IPS-NIHi11 (cell line): ENCODE measurements at regions not wholly inside any gene's neighbourhood (a gene's known extent, or its start where the extent isn't known, plus 50 kb on each side); places are given as distances from the start of the nearest gene placed in this dataset.
"Not testable (repeated sequence)": the region's sequence is repeated elsewhere in the genome, so short reads cannot be mapped to it uniquely, and the experiment has no call there.

ENCODE experiments used
- DNase-seq: peaks from one replicate; pipeline ENCODE4 v3.0.0; 2012; ENCODE audit warnings: mixed read lengths, low spot score

DNA sequence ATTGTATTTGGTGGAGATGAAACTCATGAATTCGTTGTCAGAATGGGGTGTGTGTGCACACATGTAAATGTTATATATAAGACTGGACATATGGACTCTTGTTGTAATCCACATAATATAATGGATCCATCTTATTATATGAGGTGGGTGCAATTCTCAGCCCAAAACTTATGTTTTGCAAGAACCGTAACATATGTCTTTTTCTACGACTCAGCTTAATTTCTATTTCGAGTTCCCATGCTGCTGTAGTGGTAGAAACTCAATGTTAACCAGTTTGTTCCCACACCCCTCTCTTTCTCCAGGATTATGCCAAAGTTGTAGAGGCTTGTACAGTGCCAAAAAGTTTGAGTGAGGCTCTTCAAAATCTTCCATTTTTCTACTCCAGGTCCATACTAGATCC lies 112.5 kb upstream of the SPOPL start:
- no peak for DNase-seq

DNA sequence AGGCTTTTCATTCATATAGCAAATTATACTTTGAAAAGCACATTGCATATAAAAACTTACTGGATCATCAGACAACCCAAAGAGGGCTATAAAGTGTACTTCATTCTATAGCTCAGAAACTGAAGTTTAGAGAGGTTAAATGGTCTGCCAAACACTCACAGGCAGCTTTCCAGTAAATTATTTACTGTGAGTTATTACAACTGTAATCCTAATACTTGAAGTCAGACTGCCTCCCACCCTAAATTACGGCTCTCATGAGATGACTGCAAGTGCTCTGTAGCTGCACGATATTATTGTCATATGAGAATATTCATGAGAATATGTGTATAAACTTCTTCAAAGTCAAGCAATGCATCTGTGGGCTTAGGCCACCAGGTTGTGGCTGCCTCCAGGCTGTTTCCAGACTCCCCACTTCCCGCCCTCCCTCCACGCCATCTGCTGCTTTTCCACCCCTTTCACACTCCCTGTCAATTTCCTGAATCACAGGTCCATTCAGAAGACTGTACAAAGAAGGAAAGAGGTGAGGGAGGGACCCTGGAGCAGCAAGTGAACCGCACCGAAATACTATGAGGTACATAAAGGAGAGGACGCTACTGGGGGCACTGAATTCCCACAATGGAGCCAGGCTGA lies 111.1 kb upstream of the SPOPL start:
- no peak for DNase-seq

GRCh38 chr2:138391946-138392345 lies 109.6 kb upstream of the SPOPL start:
- no peak for DNase-seq

DNA sequence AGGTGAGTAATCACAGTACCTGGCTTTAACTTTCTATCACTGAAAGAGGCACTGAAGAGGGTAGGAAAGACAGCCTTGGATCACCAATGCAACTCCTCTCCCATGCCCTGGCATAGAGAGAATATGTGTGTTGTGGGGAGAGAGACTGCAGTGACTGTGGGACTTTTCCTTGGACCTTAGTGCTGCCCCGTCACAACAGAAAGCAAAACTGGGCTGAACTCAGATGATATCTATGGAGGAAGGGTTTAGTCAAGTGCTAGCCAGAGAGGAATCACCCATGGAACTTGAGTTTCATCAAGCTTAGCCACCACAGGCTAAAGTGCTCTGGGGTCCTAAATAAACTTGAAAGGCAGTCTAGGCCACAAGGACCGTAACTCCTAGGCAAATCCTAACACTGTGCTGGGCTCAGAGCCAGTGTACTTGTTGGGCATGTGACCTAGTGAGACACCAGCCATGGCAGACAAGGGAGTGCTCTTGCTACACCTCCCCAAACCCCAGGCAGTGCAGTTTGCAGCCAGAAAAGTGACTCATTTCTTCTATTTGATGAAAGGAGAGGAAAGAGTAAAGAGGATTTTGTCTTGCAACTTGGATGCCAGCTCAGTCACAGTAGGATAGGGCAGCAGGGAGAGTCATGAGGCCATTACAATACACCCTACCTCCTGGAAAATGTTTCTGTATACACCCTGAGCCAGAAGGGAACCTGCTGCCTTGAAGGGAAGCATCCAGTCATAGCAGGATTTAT lies 105.8 kb upstream of the SPOPL start:
- DNase-seq = no peak

DNA sequence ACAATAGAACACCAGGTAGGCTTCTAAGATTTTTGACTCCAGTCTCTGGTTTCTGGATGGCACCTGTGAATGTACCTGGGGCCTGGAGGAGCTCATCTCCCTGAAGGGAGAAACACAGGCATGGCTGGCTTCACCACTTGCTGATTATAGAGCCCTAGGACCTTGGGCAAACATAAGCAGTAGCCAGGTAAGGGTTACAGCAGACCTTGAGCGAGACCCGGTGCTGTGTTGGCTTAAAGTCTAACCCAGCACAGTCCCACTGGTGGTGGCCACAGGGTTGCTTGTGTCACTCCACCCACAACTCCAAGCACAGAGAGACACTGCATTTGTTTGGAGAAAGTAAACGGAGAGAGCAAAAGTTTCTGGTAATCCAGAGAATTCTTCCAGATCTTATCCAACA lies 104.7 kb upstream of the SPOPL start:
- no peak for DNase-seq

- DNase-seq = no peak
Measured at GRCh38 chr2:138403431-138403927, 98.1 kb upstream of the SPOPL start.

- DNase-seq = no peak
Measured at GRCh38 chr2:138414014-138414413, 87.6 kb upstream of the SPOPL start.

GRCh38 chr2:138415985-138416384 lies 85.6 kb upstream of the SPOPL start:
- DNase-seq = no peak

GRCh38 chr2:138418453-138418852 lies 83.1 kb upstream of the SPOPL start:
- DNase-seq = no peak

DNA sequence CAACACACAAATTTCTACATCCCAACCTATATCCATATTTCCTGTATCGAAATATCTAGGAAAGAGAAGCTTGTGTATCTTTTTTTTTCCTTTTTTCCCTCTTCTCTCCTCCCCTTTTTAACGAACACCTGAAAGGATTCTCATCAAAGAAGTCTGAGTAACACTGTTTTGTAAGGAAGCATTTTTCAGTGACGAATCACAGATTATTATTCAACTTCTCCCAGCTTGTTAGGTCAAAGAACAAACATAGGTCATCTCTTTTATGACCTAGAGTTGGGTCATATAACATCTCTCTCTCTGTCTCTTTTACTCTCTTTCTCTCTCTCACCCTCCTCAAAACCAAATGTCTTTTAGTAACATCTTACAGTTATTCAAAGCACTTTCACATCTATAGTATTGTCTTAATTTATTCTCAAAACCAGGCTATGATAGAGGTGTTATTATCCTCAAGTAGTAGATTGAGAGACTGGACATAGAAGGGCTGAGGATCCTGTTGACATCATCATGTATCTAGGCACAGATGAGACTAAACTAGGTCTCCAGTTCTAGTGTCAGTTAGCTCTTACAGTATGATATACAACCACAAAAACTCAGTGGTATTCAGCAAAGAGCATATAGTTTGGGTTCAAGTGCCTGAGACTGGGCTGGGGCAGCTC lies 80.1 kb upstream of the SPOPL start:
- DNase-seq = no peak

DNA sequence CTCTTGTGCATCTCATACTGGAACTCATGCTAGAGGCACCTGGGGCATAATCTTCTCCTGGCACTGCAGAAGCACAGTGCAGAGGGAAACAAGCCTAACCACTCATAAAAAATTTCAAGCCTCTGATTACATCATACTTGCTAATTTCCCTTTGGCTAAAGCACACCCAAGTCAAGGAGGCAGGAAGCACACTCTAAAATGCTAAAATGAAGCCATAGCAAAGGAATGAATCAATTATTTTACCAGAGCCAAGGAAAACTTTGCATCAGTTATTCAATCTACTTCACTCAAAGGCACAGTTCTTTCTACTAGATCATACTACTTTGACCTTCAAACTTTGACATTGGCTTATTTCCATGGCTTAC lies 79.6 kb upstream of the SPOPL start:
- no peak for DNase-seq

DNA sequence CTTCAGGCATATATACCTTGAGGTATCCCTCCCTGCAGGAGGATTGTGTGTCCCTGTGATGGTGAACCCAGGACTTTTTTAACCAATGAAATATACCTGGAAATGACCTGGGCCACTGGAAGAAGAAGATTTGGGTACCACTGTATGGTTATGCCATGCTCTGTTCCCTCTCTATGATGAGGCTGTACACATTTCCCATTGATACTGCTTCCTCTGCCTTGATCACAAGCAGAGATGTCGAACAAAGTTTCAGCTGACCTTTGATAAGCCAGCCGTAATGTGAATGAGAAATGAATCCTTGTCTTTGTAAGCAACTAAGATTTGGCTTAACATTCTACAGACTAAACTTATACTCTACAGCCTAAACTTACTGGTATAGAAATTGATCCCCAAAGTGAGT lies 78.4 kb upstream of the SPOPL start:
- no peak for DNase-seq

DNA sequence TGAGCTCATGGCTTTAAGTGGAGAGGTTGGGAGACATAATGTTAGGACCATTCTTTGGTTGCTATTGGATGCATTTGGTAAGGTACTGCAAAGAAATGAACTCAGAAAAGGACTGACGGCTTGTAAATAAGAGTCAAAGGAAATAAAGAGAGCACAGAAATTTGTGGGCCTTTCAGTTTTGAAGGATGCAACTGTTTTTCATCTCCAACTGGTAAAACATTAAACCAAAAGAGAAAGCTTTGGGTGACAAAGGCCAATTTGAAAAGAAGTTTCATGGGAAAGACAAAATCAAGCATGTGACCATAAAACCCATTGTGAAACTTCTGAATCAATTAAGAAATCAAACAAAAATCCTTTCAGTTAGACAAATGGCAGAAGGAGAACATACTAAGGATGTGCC lies 77.8 kb upstream of the SPOPL start:
- no peak for DNase-seq

DNA sequence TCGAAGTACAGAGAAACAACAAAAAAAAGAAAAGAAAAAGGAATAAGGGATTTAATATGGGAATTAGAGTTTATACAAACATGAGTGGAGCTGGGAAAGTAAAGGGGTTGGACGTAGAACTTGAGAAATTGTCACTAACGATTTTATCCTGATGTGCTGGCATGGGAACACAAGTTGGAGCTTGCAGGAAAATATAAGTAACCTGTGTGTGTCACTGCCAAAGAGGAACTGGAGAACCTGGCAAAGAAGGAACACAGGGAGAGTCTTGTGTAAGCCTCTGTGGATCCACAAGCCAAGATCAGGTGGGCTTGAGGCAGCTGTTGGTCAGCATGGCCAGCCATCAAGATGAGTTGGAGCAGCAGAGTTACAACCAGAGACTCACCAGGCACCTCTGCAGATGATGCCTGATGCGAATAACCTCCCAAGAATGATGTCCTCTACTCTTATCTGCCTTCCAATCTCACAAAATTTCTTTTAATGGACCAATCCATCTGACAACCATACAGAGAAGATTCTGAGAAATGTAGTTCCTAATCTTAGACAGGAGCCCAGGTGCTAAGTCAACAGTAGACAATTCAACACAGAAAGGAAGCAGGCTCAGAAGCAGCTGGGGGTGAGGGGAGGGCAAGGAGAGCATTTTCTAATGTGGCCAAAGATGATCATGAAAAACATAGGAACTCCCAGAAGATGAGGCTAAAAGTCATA lies 77.0 kb upstream of the SPOPL start:
- DNase-seq = no peak

GRCh38 chr2:138426116-138426515 lies 75.5 kb upstream of the SPOPL start:
- not testable (repeated sequence) for DNase-seq

- no peak for DNase-seq
Measured at GRCh38 chr2:138428710-138429440, 72.7 kb upstream of the SPOPL start.

- no peak for DNase-seq
Measured at GRCh38 chr2:138430181-138430580, 71.4 kb upstream of the SPOPL start.

DNA sequence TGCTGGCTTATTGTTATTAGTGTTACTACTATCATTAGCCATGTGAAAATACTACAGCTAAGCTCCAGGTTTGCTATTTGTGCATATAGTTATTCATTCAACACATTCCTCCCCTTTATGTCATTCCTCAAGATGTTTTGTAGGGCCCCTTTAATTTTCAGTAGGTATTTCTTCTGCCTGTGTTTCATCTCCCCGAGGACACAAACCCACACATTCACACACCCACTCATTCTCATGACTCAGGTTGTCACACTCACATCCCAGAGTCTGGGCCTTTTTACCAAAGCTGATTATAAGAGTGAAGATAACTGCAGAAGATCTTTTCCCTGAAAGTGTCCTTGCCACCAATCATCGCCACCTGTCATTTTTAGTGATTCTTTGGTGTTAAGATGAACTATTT lies 68.6 kb upstream of the SPOPL start:
- no peak for DNase-seq

GRCh38 chr2:138433995-138434951 lies 67.3 kb upstream of the SPOPL start:
- DNase-seq = no peak

DNA sequence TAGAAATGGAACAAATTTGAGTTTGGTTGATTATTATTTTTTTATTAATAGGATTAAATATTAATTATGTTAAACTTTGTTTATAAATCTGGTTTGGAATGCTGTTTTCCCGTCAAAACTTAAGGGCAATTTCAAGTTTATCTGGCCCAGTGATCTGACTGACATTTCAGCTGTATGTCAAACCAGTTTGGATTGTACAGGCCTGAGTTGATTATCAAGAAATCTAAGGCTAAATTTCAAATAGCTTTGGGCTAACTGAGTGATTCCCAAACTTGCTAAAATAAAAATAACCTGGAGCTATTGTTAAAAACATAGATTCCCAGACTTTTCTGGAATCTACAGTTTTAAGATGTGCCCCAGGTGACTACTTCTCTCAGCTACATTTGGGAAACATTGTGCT lies 65.9 kb upstream of the SPOPL start:
- DNase-seq = no peak

- DNase-seq = no peak
Measured at GRCh38 chr2:138439733-138440132, 61.8 kb upstream of the SPOPL start.
